ENCODE measurements at regions not wholly inside any gene's neighbourhood (a gene's known extent, or its start where the extent isn't known, plus 50 kb on each side); places are given as distances from the start of the nearest gene placed in this dataset.

DNA sequence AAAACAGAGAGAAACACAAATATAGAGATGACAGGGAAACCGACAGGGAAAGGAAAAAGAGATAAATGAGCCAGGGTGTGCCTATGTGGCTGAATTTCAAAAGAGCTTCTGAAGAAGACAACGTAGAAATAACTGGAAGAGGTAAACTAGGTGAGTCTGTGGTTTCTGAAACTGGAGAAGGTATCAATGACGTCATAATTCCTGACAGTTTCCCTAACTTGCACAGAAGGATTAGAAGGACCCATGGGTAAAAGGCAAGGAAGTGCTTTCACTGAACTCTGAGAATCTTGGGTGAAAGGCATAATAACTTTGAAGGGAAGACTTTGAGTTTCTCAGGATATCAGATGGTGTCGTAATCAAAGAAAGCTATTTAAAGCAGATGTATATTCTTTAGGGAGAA lies 790.8 kb upstream of the NUDT12 start:
- no peak overlapping the region for H2AK5ac ChIP-seq (ENCODE audit: insufficient read length, low read length)
- H2BK12ac ChIP-seq (ENCODE audit: insufficient read length, low read depth, low read length): no peak overlapping the region
- no peak overlapping the region; a peak in 1 of 7 replicates for H3K27ac Mint-ChIP-seq
- H3K4me1 Mint-ChIP-seq: peaks cover 13 to 18% of the 10 kb centered on the region in 2 experiments
- no peak overlapping the region for H3K4ac ChIP-seq (ENCODE audit: low read depth, low read length)
- H3K27ac ChIP-seq (ENCODE audit: insufficient read length, low read depth, low read length): no peak overlapping the region
- no peak overlapping the region for H2AFZ ChIP-seq (ENCODE audit: low read length)
- H4K5ac ChIP-seq (ENCODE audit: insufficient read length, low read depth, low read length): no peak overlapping the region
- H3K56ac ChIP-seq (ENCODE audit: insufficient read length, low read depth, low read length): no peak overlapping the region
- H3K9me3 Mint-ChIP-seq: no peaks in the 10 kb centered on the region
- H3K23me2 ChIP-seq (ENCODE audit: insufficient read length, low read depth, low read length, poor library complexity, severe bottlenecking): no peaks in the 10 kb centered on the region
- no peaks in the 10 kb centered on the region for H3K27me3 ChIP-seq (ENCODE audit: insufficient read depth, low read length)
- H3K9ac ChIP-seq (ENCODE audit: extremely low read depth, insufficient read length, low read length): no peak overlapping the region
- H3K4me2 ChIP-seq (ENCODE audit: insufficient read depth, insufficient read length, low read length): no peak overlapping the region
- H4K8ac ChIP-seq (replicated peaks; ENCODE audit: insufficient read length, low read depth, low read length): no peak overlapping the region
- no peak for DNase-seq
- TF ChIP-seq, protein P1, sequence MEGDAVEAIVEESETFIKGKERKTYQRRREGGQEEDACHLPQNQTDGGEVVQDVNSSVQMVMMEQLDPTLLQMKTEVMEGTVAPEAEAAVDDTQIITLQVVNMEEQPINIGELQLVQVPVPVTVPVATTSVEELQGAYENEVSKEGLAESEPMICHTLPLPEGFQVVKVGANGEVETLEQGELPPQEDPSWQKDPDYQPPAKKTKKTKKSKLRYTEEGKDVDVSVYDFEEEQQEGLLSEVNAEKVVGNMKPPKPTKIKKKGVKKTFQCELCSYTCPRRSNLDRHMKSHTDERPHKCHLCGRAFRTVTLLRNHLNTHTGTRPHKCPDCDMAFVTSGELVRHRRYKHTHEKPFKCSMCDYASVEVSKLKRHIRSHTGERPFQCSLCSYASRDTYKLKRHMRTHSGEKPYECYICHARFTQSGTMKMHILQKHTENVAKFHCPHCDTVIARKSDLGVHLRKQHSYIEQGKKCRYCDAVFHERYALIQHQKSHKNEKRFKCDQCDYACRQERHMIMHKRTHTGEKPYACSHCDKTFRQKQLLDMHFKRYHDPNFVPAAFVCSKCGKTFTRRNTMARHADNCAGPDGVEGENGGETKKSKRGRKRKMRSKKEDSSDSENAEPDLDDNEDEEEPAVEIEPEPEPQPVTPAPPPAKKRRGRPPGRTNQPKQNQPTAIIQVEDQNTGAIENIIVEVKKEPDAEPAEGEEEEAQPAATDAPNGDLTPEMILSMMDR (conservative IDR thresholded peaks at IDR 0.05): no peak
- no peaks in the 10 kb centered on the region for H3K36me3 Mint-ChIP-seq (ENCODE audit: insufficient read depth in 1 of 3, low read depth in 3 of 3)
- no peak overlapping the region for H2BK15ac ChIP-seq (ENCODE audit: low read depth, low read length)
- no peaks in the 10 kb centered on the region for H4K20me1 ChIP-seq (ENCODE audit: control insufficient read depth, insufficient read depth, insufficient read length)
- no peaks in the 10 kb centered on the region for H3K79me1 ChIP-seq (ENCODE audit: insufficient read depth, low read depth, low read length, poor library complexity, severe bottlenecking)
- no peak overlapping the region for H3K23ac ChIP-seq (ENCODE audit: insufficient read length, low read depth, low read length)
- WGBS (ENCODE audit: extremely low coverage, insufficient read length, low lambda C conversion rate): no CpG with 5 or more reads among the region's 4 CpGs
- no peaks in the 10 kb centered on the region for H3K27me3 Mint-ChIP-seq (ENCODE audit: low read depth)
- H3T11ph ChIP-seq (ENCODE audit: low read length): no peak overlapping the region
- H3K14ac ChIP-seq (ENCODE audit: insufficient read depth, low read length): no peak overlapping the region
- H2BK20ac ChIP-seq (ENCODE audit: low read depth, low read length, poor library complexity, severe bottlenecking): no peak overlapping the region
- H3K4me3 Mint-ChIP-seq: no peak overlapping the region
- no peak overlapping the region for H3K18ac ChIP-seq (ENCODE audit: insufficient read length, low read depth, low read length)
- no peaks in the 10 kb centered on the region for H3K9me3 ChIP-seq (ENCODE audit: control insufficient read depth, low read depth, low read length)
- no peaks in the 10 kb centered on the region for H3K79me2 ChIP-seq (ENCODE audit: insufficient read depth, low read length)
- H2BK120ac ChIP-seq (ENCODE audit: low read depth, low read length, poor library complexity, severe bottlenecking): no peak overlapping the region
- H2BK5ac ChIP-seq (ENCODE audit: insufficient read length, low read length): no peak overlapping the region
- no peak overlapping the region for H4K91ac ChIP-seq (ENCODE audit: insufficient read length, low read depth, low read length)
- H3K4me1 ChIP-seq (ENCODE audit: insufficient read depth, low read length): peaks cover 2% of the 10 kb centered on the region
